HG02610 (cell line): ENCODE measurements at regions not wholly inside any gene's neighbourhood (a gene's known extent, or its start where the extent isn't known, plus 50 kb on each side); places are given as distances from the start of the nearest gene placed in this dataset.
"Not testable (repeated sequence)": the region's sequence is repeated elsewhere in the genome, so short reads cannot be mapped to it uniquely, and the experiment has no call there.

ENCODE experiments used
- ATAC-seq: cut with Tn5 transposase; IDR thresholded peaks from one replicate; pipeline ENCODE4 v1.9.1; 2021; ENCODE audit warnings: mild to moderate bottlenecking, moderate library complexity; ENCODE audit not compliant: unreplicated experiment

GRCh38 chr22:47920380-47920959 is 1158.0 kb downstream of the TBC1D22A start:
- no peak for ATAC-seq

GRCh38 chr22:47919893-47920292 is 1157.4 kb downstream of the TBC1D22A start:
- ATAC-seq: no peak

GRCh38 chr22:47919001-47919441 is 1156.6 kb downstream of the TBC1D22A start:
- ATAC-seq: no peak

GRCh38 chr22:47918276-47918921 is 1155.9 kb downstream of the TBC1D22A start:
- ATAC-seq: no peak

GRCh38 chr22:47914481-47915097 is 1152.1 kb downstream of the TBC1D22A start:
- ATAC-seq: no peak

GRCh38 chr22:47902646-47903180 is 1140.3 kb downstream of the TBC1D22A start:
- no peak for ATAC-seq

- ATAC-seq: no peak
Observed at GRCh38 chr22:47901911-47902310, 1139.5 kb downstream of the TBC1D22A start.

GRCh38 chr22:47899894-47900293 is 1137.4 kb downstream of the TBC1D22A start:
- no peak for ATAC-seq

GRCh38 chr22:47898946-47899345 is 1136.5 kb downstream of the TBC1D22A start:
- ATAC-seq: no peak

GRCh38 chr22:47891609-47892008 is 1129.2 kb downstream of the TBC1D22A start:
- ATAC-seq: no peak

GRCh38 chr22:47888817-47889216 is 1126.4 kb downstream of the TBC1D22A start:
- ATAC-seq: no peak

- no peak for ATAC-seq
Observed at GRCh38 chr22:47884775-47885174, 1122.3 kb downstream of the TBC1D22A start.

- ATAC-seq: no peak
Observed at GRCh38 chr22:47884200-47884599, 1121.8 kb downstream of the TBC1D22A start.

- no peak for ATAC-seq
Observed at GRCh38 chr22:47883757-47884156, 1121.3 kb downstream of the TBC1D22A start.

GRCh38 chr22:47879346-47879745 is 1116.9 kb downstream of the TBC1D22A start:
- no peak for ATAC-seq

- no peak for ATAC-seq
Observed at GRCh38 chr22:47878460-47878859, 1116.0 kb downstream of the TBC1D22A start.

- no peak for ATAC-seq
Observed at GRCh38 chr22:47872761-47873535, 1110.5 kb downstream of the TBC1D22A start.

- ATAC-seq: no peak
Observed at GRCh38 chr22:47865626-47866025, 1103.2 kb downstream of the TBC1D22A start.

- ATAC-seq: no peak
Observed at GRCh38 chr22:47862394-47862793, 1099.9 kb downstream of the TBC1D22A start.

- not testable (repeated sequence) for ATAC-seq
Observed at GRCh38 chr22:47860907-47861306, 1098.5 kb downstream of the TBC1D22A start.

- ATAC-seq: no peak
Observed at GRCh38 chr22:47859881-47860525, 1097.6 kb downstream of the TBC1D22A start.
